ENCODE measurements at regions not wholly inside any gene's neighbourhood (a gene's known extent, or its start where the extent isn't known, plus 50 kb on each side); places are given as distances from the start of the nearest gene placed in this dataset.

- no peak overlapping the region for H3K4me3 Mint-ChIP-seq
- no peaks in the 10 kb centered on the region for H3K4me1 Mint-ChIP-seq
- no peak overlapping the region for H3K27ac Mint-ChIP-seq
- no peaks in the 10 kb centered on the region for H3K36me3 Mint-ChIP-seq
- H3K9me3 Mint-ChIP-seq: peaks cover 0 to 4% (median under 1%) of the 10 kb centered on the region in 3 donors
- no peaks in the 10 kb centered on the region for H3K27me3 Mint-ChIP-seq
Observed at GRCh38 chr1:219362702-219363101, 189.0 kb downstream of the LYPLAL1 start.

- H3K4me1 Mint-ChIP-seq: no peaks in the 10 kb centered on the region
- H3K27ac Mint-ChIP-seq: no peak overlapping the region
- no peak overlapping the region for H3K4me3 Mint-ChIP-seq
- peaks cover 3% of the 10 kb centered on the region for H3K36me3 Mint-ChIP-seq
- peaks cover 0 to 4% (median 4%) of the 10 kb centered on the region in 3 donors for H3K9me3 Mint-ChIP-seq
- no peaks in the 10 kb centered on the region for H3K27me3 Mint-ChIP-seq
Observed at GRCh38 chr1:219359126-219359525, 185.4 kb downstream of the LYPLAL1 start.

GRCh38 chr1:219358080-219358479 lies 184.4 kb downstream of the LYPLAL1 start:
- H3K27me3 Mint-ChIP-seq: peaks cover 1% of the 10 kb centered on the region
- peak overlapping the region in 1 of 3 donors; percentile 71 for H3K27ac Mint-ChIP-seq
- peaks cover 0 to 6% (median 4%) of the 10 kb centered on the region in 3 donors for H3K9me3 Mint-ChIP-seq
- peaks cover 3% of the 10 kb centered on the region for H3K36me3 Mint-ChIP-seq
- H3K4me3 Mint-ChIP-seq: no peak overlapping the region
- no peaks in the 10 kb centered on the region for H3K4me1 Mint-ChIP-seq

GRCh38 chr1:219354962-219355361 lies 181.3 kb downstream of the LYPLAL1 start:
- no peaks in the 10 kb centered on the region for H3K4me1 Mint-ChIP-seq
- H3K4me3 Mint-ChIP-seq: no peak overlapping the region
- peaks cover 0 to 4% (median 4%) of the 10 kb centered on the region in 3 donors for H3K9me3 Mint-ChIP-seq
- no peak overlapping the region for H3K27ac Mint-ChIP-seq
- H3K27me3 Mint-ChIP-seq: peaks cover 1% of the 10 kb centered on the region
- H3K36me3 Mint-ChIP-seq: peaks cover 3% of the 10 kb centered on the region

- peaks cover 1% of the 10 kb centered on the region for H3K27me3 Mint-ChIP-seq
- no peaks in the 10 kb centered on the region for H3K4me1 Mint-ChIP-seq
- no peak overlapping the region for H3K4me3 Mint-ChIP-seq
- peaks cover 7% of the 10 kb centered on the region for H3K36me3 Mint-ChIP-seq
- H3K9me3 Mint-ChIP-seq: peaks cover 2 to 4% (median 2%) of the 10 kb centered on the region in 3 donors
- H3K27ac Mint-ChIP-seq: no peak overlapping the region
Observed at GRCh38 chr1:219352961-219353651, 179.4 kb downstream of the LYPLAL1 start.

- no peak overlapping the region for H3K4me3 Mint-ChIP-seq
- no peaks in the 10 kb centered on the region for H3K4me1 Mint-ChIP-seq
- peaks cover 3% of the 10 kb centered on the region for H3K27me3 Mint-ChIP-seq
Observed at GRCh38 chr1:219350172-219350931, 176.7 kb downstream of the LYPLAL1 start.

GRCh38 chr1:219347921-219348391 lies 174.3 kb downstream of the LYPLAL1 start:
- peaks cover 18 to 23% (median 19%) of the 10 kb centered on the region in 3 donors for H3K9me3 Mint-ChIP-seq
- peaks cover 19% of the 10 kb centered on the region for H3K36me3 Mint-ChIP-seq
- no peak overlapping the region for H3K4me3 Mint-ChIP-seq
- no peaks in the 10 kb centered on the region for H3K4me1 Mint-ChIP-seq
- no peak overlapping the region for H3K27ac Mint-ChIP-seq
- peaks cover 2% of the 10 kb centered on the region for H3K27me3 Mint-ChIP-seq

More at GRCh38 chr1:219350172-219350931, 176.7 kb downstream of the LYPLAL1 start:
- Mint-ChIP-seq H3K27ac (no peak overlapping the region), H3K9me3 (peaks cover 9 to 16% (median 11%) of the 10 kb centered on the region in 3 donors), H3K36me3 (peaks cover 15% of the 10 kb centered on the region)

GRCh38 chr1:219347376-219347775 lies 173.7 kb downstream of the LYPLAL1 start:
- Mint-ChIP-seq H3K27me3 (peaks cover 2% of the 10 kb centered on the region), H3K27ac (no peak overlapping the region), H3K4me3 (no peak overlapping the region), H3K4me1 (no peaks in the 10 kb centered on the region), H3K36me3 (peaks cover 19% of the 10 kb centered on the region), H3K9me3 (peaks cover 18 to 23% (median 19%) of the 10 kb centered on the region in 3 donors)

- Mint-ChIP-seq H3K27me3 (peaks cover 2% of the 10 kb centered on the region), H3K27ac (no peak overlapping the region), H3K4me3 (peak overlapping the region in 1 of 4 donors; percentile 14), H3K9me3 (peaks cover 18 to 23% (median 19%) of the 10 kb centered on the region in 3 donors), H3K4me1 (no peaks in the 10 kb centered on the region), H3K36me3 (peaks cover 19% of the 10 kb centered on the region)
Observed at GRCh38 chr1:219345953-219346352, 172.3 kb downstream of the LYPLAL1 start.

GRCh38 chr1:219342836-219343235 lies 169.2 kb downstream of the LYPLAL1 start:
- Mint-ChIP-seq H3K36me3 (peaks cover 15% of the 10 kb centered on the region), H3K27me3 (peaks cover 2% of the 10 kb centered on the region), H3K4me3 (no peak overlapping the region), H3K27ac (peak overlapping the region in 1 of 3 donors; percentile 64), H3K9me3 (peaks cover 15 to 23% (median 19%) of the 10 kb centered on the region in 3 donors), H3K4me1 (no peaks in the 10 kb centered on the region)

- Mint-ChIP-seq H3K27ac (no peak overlapping the region), H3K36me3 (peaks cover 6% of the 10 kb centered on the region), H3K4me1 (no peaks in the 10 kb centered on the region), H3K9me3 (peaks cover 4 to 17% (median 14%) of the 10 kb centered on the region in 3 donors), H3K27me3 (no peaks in the 10 kb centered on the region), H3K4me3 (no peak overlapping the region)
Observed at GRCh38 chr1:219340796-219341195, 167.1 kb downstream of the LYPLAL1 start.

GRCh38 chr1:219339466-219339865 lies 165.8 kb downstream of the LYPLAL1 start:
- peaks cover 2 to 8% (median 4%) of the 10 kb centered on the region in 3 donors for H3K9me3 Mint-ChIP-seq
- H3K27ac Mint-ChIP-seq: no peak overlapping the region
- no peak overlapping the region for H3K4me3 Mint-ChIP-seq
- peaks cover 1% of the 10 kb centered on the region for H3K36me3 Mint-ChIP-seq
- H3K4me1 Mint-ChIP-seq: no peaks in the 10 kb centered on the region
- no peaks in the 10 kb centered on the region for H3K27me3 Mint-ChIP-seq

GRCh38 chr1:219337588-219337987 lies 163.9 kb downstream of the LYPLAL1 start:
- H3K9me3 Mint-ChIP-seq: no peaks in the 10 kb centered on the region
- no peak overlapping the region for H3K4me3 Mint-ChIP-seq
- H3K36me3 Mint-ChIP-seq: no peaks in the 10 kb centered on the region
- H3K27me3 Mint-ChIP-seq: no peaks in the 10 kb centered on the region
- no peaks in the 10 kb centered on the region for H3K4me1 Mint-ChIP-seq
- H3K27ac Mint-ChIP-seq: no peak overlapping the region

GRCh38 chr1:219333626-219334025 lies 159.9 kb downstream of the LYPLAL1 start:
- no peaks in the 10 kb centered on the region for H3K4me1 Mint-ChIP-seq
- no peaks in the 10 kb centered on the region for H3K36me3 Mint-ChIP-seq
- H3K27me3 Mint-ChIP-seq: no peaks in the 10 kb centered on the region
- H3K9me3 Mint-ChIP-seq: no peaks in the 10 kb centered on the region
- no peak overlapping the region for H3K27ac Mint-ChIP-seq
- no peak overlapping the region for H3K4me3 Mint-ChIP-seq

- no peaks in the 10 kb centered on the region for H3K27me3 Mint-ChIP-seq
- no peaks in the 10 kb centered on the region for H3K4me1 Mint-ChIP-seq
- no peak overlapping the region for H3K4me3 Mint-ChIP-seq
- peaks cover 2 to 14% (median 13%) of the 10 kb centered on the region in 3 donors for H3K9me3 Mint-ChIP-seq
- peaks cover 2% of the 10 kb centered on the region for H3K36me3 Mint-ChIP-seq
- H3K27ac Mint-ChIP-seq: no peak overlapping the region
Observed at GRCh38 chr1:219331424-219331823, 157.7 kb downstream of the LYPLAL1 start.
